ENCODE measurements at regions not wholly inside any gene's neighbourhood (a gene's known extent, or its start where the extent isn't known, plus 50 kb on each side); places are given as distances from the start of the nearest gene placed in this dataset.

DNA sequence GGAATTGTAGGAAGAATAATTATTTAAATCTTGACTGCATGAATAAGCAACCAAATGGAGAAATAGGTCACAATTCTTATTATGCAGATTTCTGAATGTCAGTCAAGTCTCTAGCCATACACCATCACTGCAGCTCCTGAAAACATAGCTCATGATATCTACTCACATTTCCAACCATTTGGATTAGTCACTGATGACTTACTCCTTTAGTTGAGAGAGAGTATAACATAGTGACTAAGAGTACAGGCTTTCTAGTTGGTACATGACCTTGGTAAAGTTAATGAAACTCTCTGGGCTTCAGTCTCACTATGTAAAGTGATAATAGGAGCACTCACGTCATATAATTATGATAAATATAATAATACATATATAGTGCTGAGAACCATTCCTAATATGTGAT, 265.2 kb downstream of the KCNA4 start:
- TF ChIP-seq, protein P1, sequence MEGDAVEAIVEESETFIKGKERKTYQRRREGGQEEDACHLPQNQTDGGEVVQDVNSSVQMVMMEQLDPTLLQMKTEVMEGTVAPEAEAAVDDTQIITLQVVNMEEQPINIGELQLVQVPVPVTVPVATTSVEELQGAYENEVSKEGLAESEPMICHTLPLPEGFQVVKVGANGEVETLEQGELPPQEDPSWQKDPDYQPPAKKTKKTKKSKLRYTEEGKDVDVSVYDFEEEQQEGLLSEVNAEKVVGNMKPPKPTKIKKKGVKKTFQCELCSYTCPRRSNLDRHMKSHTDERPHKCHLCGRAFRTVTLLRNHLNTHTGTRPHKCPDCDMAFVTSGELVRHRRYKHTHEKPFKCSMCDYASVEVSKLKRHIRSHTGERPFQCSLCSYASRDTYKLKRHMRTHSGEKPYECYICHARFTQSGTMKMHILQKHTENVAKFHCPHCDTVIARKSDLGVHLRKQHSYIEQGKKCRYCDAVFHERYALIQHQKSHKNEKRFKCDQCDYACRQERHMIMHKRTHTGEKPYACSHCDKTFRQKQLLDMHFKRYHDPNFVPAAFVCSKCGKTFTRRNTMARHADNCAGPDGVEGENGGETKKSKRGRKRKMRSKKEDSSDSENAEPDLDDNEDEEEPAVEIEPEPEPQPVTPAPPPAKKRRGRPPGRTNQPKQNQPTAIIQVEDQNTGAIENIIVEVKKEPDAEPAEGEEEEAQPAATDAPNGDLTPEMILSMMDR (IDR thresholded peaks at IDR 0.05; ENCODE audit: unreplicated experiment in 3 of 3) = no peak
- Mint-ChIP-seq H3K27ac (no peak overlapping the region), H3K4me1 (no peaks in the 10 kb centered on the region), H3K4me3 (no peak overlapping the region), H3K27me3 (ENCODE audit: low read depth) (no peaks in the 10 kb centered on the region), H3K9me3 (no peaks in the 10 kb centered on the region), H3K36me3 (ENCODE audit: low read depth) (no peaks in the 10 kb centered on the region)

DNA sequence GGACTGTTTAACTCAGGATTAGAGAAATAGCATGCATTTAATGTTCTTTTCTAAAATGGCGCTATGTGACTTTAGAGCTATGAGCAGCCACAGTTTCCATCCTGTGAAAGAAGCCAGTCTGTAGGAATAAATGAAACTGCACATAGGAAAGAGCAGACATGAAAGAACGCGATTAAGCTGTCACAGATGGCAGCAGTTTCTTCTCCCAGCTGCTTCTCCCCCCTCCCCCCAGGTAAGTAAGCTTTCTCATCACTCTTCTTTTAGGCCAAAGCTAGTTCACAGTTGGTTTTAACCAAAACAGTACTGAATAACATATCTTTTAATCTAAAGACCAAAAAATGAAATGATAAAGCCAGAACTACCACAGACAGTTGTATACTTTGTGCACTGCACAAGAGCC, 266.4 kb downstream of the KCNA4 start:
- Mint-ChIP-seq H3K4me1 (no peaks in the 10 kb centered on the region), H3K9me3 (no peaks in the 10 kb centered on the region), H3K36me3 (ENCODE audit: low read depth) (no peaks in the 10 kb centered on the region), H3K27me3 (ENCODE audit: low read depth) (no peaks in the 10 kb centered on the region), H3K4me3 (no peak overlapping the region), H3K27ac (no peak overlapping the region)
- TF ChIP-seq, protein P1 (IDR thresholded peaks at IDR 0.05; ENCODE audit: unreplicated experiment in 3 of 3) = no peak

DNA sequence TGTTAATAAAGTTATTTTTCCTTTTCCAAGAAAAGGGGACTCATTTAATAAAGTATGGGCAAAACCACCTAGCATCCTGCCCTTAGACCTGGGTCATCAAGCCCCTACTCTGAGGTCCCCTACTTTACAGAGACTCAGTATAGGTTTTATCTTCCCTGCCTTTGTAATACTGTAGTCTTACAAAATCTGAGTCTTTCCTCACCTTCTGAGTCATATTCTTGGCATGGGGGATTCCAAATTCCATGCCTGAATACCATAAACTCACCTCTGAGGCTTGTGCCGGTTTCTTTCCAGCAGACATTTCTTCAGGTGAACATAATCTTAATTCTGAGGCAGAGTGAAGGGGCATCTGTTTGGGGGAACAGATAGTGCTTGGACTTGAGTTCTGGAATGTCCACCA, 282.5 kb downstream of the KCNA4 start:
- Mint-ChIP-seq H3K36me3 (ENCODE audit: low read depth) (no peaks in the 10 kb centered on the region), H3K27me3 (ENCODE audit: low read depth) (no peaks in the 10 kb centered on the region), H3K4me1 (no peaks in the 10 kb centered on the region), H3K27ac (no peak overlapping the region), H3K4me3 (no peak overlapping the region), H3K9me3 (no peaks in the 10 kb centered on the region)
- TF ChIP-seq, protein P1 (IDR thresholded peaks at IDR 0.05; ENCODE audit: unreplicated experiment in 3 of 3) = no peak

DNA sequence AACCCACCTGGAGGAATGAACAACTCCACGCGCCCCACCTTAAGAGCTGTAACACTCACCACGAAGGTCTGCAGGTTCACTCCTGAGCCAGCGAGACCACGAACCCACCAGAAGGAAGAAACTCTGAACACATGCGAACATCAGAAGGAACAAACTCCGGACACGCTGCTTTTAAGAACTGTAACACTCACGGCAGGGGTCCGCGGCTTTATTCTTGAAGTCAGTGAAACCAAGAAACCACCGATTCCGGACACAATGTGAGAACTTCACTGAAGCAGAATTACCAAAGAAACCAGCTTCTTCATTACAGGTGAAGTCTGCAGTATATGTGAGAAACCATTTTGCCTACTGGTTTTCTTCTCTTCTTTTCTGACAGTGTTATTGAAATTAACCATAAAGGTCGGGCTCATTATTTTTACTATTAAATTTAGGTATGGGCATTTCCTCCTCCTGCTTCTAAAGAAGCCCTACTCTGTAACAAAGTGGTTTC, 303.0 kb downstream of the KCNA4 start:
- H3K4me3 Mint-ChIP-seq = no peak overlapping the region
- no peaks in the 10 kb centered on the region for H3K27me3 Mint-ChIP-seq (ENCODE audit: low read depth)
- H3K27ac Mint-ChIP-seq = no peak overlapping the region
- no peaks in the 10 kb centered on the region for H3K9me3 Mint-ChIP-seq
- TF ChIP-seq, protein P1 (IDR thresholded peaks at IDR 0.05; ENCODE audit: unreplicated experiment in 3 of 3) = no peak
- H3K36me3 Mint-ChIP-seq (ENCODE audit: low read depth) = no peaks in the 10 kb centered on the region
- no peaks in the 10 kb centered on the region for H3K4me1 Mint-ChIP-seq

DNA sequence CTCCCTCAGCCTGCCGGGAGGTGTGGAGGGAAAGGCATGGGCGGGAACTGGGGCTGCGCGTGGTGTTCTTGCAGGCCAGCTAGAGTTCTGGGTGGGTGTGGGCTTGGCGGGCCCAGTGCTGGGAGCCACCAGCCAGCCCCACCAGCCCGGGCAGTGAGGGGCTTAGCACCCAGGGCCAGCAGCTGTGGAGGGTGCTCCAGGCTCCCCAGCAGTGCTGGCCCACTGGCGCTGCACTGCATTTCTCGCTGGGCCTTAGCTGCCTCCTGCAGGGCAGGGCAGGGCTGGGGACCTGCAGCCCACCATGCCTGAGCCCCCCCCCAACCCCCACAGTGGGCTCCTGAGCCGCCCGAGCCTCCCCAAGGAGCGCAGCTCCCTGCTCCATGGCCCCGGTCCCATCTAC, 304.2 kb downstream of the KCNA4 start:
- H3K27ac Mint-ChIP-seq = no peak overlapping the region
- no peaks in the 10 kb centered on the region for H3K4me1 Mint-ChIP-seq
- H3K4me3 Mint-ChIP-seq = no peak overlapping the region
- no peaks in the 10 kb centered on the region for H3K27me3 Mint-ChIP-seq (ENCODE audit: low read depth)
- no peaks in the 10 kb centered on the region for H3K36me3 Mint-ChIP-seq (ENCODE audit: low read depth)
- no peaks in the 10 kb centered on the region for H3K9me3 Mint-ChIP-seq
- TF ChIP-seq, protein P1 (IDR thresholded peaks at IDR 0.05; ENCODE audit: unreplicated experiment in 3 of 3) = no peak

DNA sequence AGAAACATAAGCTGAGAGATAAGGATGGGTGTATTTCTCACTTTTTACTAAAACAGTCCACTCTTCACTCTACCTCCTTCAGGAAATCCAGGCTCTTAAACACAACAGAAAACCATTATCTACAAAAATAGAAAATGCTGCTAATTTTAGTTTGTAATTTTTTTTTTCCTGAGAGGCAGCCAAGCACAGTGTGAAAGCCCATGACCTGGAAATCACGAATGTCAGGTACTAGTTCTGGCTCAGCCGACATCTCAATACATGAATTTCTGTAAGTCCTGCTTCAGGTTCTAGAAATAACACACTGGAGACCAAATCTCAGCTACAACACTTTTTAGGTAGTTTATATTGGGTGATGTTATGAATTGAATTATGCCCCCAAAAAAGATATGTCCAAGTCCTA, 308.9 kb downstream of the KCNA4 start:
- Mint-ChIP-seq H3K27me3 (ENCODE audit: low read depth) (no peaks in the 10 kb centered on the region), H3K27ac (no peak overlapping the region), H3K9me3 (no peaks in the 10 kb centered on the region), H3K36me3 (ENCODE audit: low read depth) (no peaks in the 10 kb centered on the region), H3K4me1 (no peaks in the 10 kb centered on the region), H3K4me3 (no peak overlapping the region)
- TF ChIP-seq, protein P1 (IDR thresholded peaks at IDR 0.05; ENCODE audit: unreplicated experiment in 3 of 3) = no peak
